ENCODE measurements at regions not wholly inside any gene's neighbourhood (a gene's known extent, or its start where the extent isn't known, plus 50 kb on each side); places are given as distances from the start of the nearest gene placed in this dataset.

DNA sequence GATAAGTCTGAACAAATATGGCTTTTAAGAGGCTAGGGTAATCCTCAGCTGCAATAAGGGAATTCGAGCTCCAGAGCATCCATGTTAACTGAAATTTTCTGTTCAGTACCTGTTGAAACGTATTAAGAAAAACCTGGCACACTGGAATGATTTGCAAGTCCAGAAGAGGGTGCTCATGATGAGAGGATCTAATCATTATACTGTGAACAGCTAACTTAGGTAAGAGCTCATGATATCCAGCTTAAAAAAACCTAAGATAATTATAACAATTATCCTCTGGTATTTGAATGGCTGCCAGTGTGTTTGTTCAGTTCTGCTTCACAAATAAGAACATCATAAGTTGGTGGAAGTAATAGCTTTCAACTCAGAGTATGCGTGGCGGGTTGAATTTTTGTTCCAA is 1118.3 kb upstream of the DDX18 start:
- Histone ChIP-seq H3K4me3 (ENCODE audit: insufficient read depth, low read length) (no peak overlapping the region), H3K4me2 (ENCODE audit: insufficient read depth, low read length) (no peak overlapping the region), H3K27me3 (ENCODE audit: insufficient read depth, low read length) (no peaks in the 10 kb centered on the region), H2AFZ (ENCODE audit: low read length) (no peak overlapping the region), H3K4me1 (ENCODE audit: insufficient read depth, low read length) (no peaks in the 10 kb centered on the region), H3K79me2 (ENCODE audit: insufficient read depth, low read length) (no peaks in the 10 kb centered on the region), H3K27ac (ENCODE audit: low read depth, low read length) (no peak overlapping the region), H4K20me1 (ENCODE audit: insufficient read depth, low read length) (no peaks in the 10 kb centered on the region), H3K36me3 (ENCODE audit: insufficient read depth, low read length) (no peaks in the 10 kb centered on the region), H3K9me3 (ENCODE audit: low read depth, low read length) (no peaks in the 10 kb centered on the region)
- no peak for DNase-seq (ENCODE audit: insufficient read length, low spot score, missing footprints)
- TF ChIP-seq, protein P1, sequence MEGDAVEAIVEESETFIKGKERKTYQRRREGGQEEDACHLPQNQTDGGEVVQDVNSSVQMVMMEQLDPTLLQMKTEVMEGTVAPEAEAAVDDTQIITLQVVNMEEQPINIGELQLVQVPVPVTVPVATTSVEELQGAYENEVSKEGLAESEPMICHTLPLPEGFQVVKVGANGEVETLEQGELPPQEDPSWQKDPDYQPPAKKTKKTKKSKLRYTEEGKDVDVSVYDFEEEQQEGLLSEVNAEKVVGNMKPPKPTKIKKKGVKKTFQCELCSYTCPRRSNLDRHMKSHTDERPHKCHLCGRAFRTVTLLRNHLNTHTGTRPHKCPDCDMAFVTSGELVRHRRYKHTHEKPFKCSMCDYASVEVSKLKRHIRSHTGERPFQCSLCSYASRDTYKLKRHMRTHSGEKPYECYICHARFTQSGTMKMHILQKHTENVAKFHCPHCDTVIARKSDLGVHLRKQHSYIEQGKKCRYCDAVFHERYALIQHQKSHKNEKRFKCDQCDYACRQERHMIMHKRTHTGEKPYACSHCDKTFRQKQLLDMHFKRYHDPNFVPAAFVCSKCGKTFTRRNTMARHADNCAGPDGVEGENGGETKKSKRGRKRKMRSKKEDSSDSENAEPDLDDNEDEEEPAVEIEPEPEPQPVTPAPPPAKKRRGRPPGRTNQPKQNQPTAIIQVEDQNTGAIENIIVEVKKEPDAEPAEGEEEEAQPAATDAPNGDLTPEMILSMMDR (IDR thresholded peaks at IDR 0.05; ENCODE audit: extremely low read depth, low read depth, low read length), result no peak

DNA sequence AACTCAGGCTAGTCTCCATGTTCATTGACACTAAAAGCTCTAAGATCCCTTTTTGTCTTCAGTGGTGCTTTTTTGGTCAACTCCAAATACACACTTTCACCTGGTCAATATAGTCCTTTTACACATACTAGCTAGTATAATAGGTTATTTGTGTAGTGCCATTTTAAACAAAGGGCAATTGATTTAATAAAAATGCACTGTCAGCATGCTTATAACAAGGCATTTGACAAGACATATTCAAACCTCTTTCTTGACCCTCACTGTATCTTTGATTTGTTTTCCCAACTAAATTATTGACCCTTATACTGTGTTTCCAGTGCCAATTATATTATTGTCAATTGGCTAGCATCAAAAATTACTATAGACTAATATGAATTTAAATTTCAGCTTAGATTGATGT is 1117.6 kb upstream of the DDX18 start:
- Histone ChIP-seq H3K79me2 (ENCODE audit: insufficient read depth, low read length) (no peaks in the 10 kb centered on the region), H3K4me2 (ENCODE audit: insufficient read depth, low read length) (no peak overlapping the region), H3K4me3 (ENCODE audit: insufficient read depth, low read length) (no peak overlapping the region), H3K27me3 (ENCODE audit: insufficient read depth, low read length) (no peaks in the 10 kb centered on the region), H2AFZ (ENCODE audit: low read length) (no peak overlapping the region), H4K20me1 (ENCODE audit: insufficient read depth, low read length) (no peaks in the 10 kb centered on the region), H3K36me3 (ENCODE audit: insufficient read depth, low read length) (no peaks in the 10 kb centered on the region), H3K9me3 (ENCODE audit: low read depth, low read length) (no peaks in the 10 kb centered on the region), H3K4me1 (ENCODE audit: insufficient read depth, low read length) (no peaks in the 10 kb centered on the region), H3K27ac (ENCODE audit: low read depth, low read length) (no peak overlapping the region)
- peak; percentile 4 for DNase-seq (ENCODE audit: insufficient read length, low spot score, missing footprints)
- TF ChIP-seq, protein P1 (IDR thresholded peaks at IDR 0.05; ENCODE audit: extremely low read depth, low read depth, low read length), result no peak

DNA sequence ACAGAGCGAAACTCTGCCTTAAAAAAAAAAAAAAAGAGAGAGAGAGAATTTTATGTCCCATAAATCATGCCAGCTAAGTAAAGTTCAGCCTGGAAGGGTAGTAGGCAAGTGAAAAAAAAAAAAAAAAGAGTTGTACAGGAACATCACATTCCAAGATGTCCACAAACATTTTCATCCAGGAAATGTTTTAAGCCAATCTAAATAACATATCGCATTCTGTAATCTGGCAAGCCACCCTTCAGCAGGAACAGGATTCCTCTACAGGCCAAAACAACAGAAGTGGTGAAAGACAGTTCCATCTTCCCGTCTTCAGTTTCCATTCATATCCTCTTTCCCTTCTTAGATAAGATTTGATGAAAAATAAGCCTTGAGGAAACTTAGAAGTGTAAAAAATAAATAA is 1108.1 kb upstream of the DDX18 start:
- no peak for DNase-seq (ENCODE audit: insufficient read length, low spot score, missing footprints)
- H4K20me1 ChIP-seq (ENCODE audit: insufficient read depth, low read length), result no peaks in the 10 kb centered on the region
- no peaks in the 10 kb centered on the region for H3K9me3 ChIP-seq (ENCODE audit: low read depth, low read length)
- no peaks in the 10 kb centered on the region for H3K36me3 ChIP-seq (ENCODE audit: insufficient read depth, low read length)
- no peaks in the 10 kb centered on the region for H3K79me2 ChIP-seq (ENCODE audit: insufficient read depth, low read length)
- TF ChIP-seq, protein P1 (IDR thresholded peaks at IDR 0.05; ENCODE audit: extremely low read depth, low read depth, low read length), result no peak
- no peaks in the 10 kb centered on the region for H3K27me3 ChIP-seq (ENCODE audit: insufficient read depth, low read length)
- no peak overlapping the region for H3K4me3 ChIP-seq (ENCODE audit: insufficient read depth, low read length)
- H3K27ac ChIP-seq (ENCODE audit: low read depth, low read length), result no peak overlapping the region
- no peak overlapping the region for H2AFZ ChIP-seq (ENCODE audit: low read length)
- no peak overlapping the region for H3K4me2 ChIP-seq (ENCODE audit: insufficient read depth, low read length)
- H3K4me1 ChIP-seq (ENCODE audit: insufficient read depth, low read length), result no peaks in the 10 kb centered on the region

DNA sequence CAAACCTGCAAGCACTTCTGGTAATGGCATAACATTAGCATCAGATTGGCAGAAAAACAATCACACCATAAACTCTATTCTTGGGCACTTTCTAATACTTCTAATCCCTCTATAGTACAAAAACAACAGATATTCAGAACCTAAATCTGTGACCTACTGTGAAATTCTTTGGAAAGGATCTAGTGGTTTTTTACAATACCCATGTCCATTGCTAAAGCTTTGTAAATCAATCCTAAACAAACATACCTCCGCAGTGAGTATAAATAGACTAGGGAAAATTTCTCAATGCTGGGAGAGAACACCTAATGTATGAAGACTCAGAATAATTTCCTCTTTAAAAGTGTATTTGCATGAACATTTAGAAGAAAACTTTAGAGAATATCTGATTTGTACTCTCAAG is 1098.5 kb upstream of the DDX18 start:
- no peaks in the 10 kb centered on the region for H3K27me3 ChIP-seq (ENCODE audit: insufficient read depth, low read length)
- no peak for DNase-seq (ENCODE audit: insufficient read length, low spot score, missing footprints)
- TF ChIP-seq, protein P1 (IDR thresholded peaks at IDR 0.05; ENCODE audit: extremely low read depth, low read depth, low read length), result no peak
- H3K4me3 ChIP-seq (ENCODE audit: insufficient read depth, low read length), result no peak overlapping the region
- no peak overlapping the region for H2AFZ ChIP-seq (ENCODE audit: low read length)
- H3K4me1 ChIP-seq (ENCODE audit: insufficient read depth, low read length), result no peaks in the 10 kb centered on the region
- H3K36me3 ChIP-seq (ENCODE audit: insufficient read depth, low read length), result no peaks in the 10 kb centered on the region
- no peak overlapping the region for H3K4me2 ChIP-seq (ENCODE audit: insufficient read depth, low read length)
- no peaks in the 10 kb centered on the region for H4K20me1 ChIP-seq (ENCODE audit: insufficient read depth, low read length)
- peaks cover 3% of the 10 kb centered on the region for H3K9me3 ChIP-seq (ENCODE audit: low read depth, low read length)
- H3K79me2 ChIP-seq (ENCODE audit: insufficient read depth, low read length), result no peaks in the 10 kb centered on the region
- no peak overlapping the region for H3K27ac ChIP-seq (ENCODE audit: low read depth, low read length)

Measured in osteoblast (primary cell).